Thoracic aorta (tissue), 2 donors: ENCODE measurements at regions not wholly inside any gene's neighbourhood (a gene's known extent, or its start where the extent isn't known, plus 50 kb on each side); places are given as distances from the start of the nearest gene placed in this dataset.
"Not testable (repeated sequence)": the region's sequence is repeated elsewhere in the genome, so short reads cannot be mapped to it uniquely, and the experiment has no call there.

Experiments
- ATAC-seq: fragments of 150-250 bp; one replicate; pipeline ENCODE4 v1.8.0; 2017; ENCODE audit warnings: low read depth; ENCODE audit not compliant: insufficient number of reproducible peaks, low FRiP score
- DNase-seq: peaks from one replicate; pipeline ENCODE4 v3.0.0-alpha.2; 2020; ENCODE audit warnings: low spot score
- H3K27ac ChIP-seq, 2 donors: fragments of 200-600 bp; sonication (generic); 1 replicate in 1 of 2; 2 replicates in 1 of 2; pipeline ENCODE4 v1.5.1; 2016; ENCODE audit warnings: mild to moderate bottlenecking in 2 of 2, moderate library complexity in 2 of 2
- H3K27me3 ChIP-seq: fragments of 200-600 bp; sonication (generic); replicated peaks from 2 replicates; pipeline ENCODE4 v1.6.0; 2016; ENCODE audit warnings: mild to moderate bottlenecking; ENCODE audit not compliant: insufficient read depth
- H3K36me3 ChIP-seq: fragments of 200-600 bp; sonication (generic); one replicate; pipeline ENCODE4 v1.5.1; 2016
- H3K4me1 ChIP-seq, 2 donors: fragments of 200-600 bp; sonication (generic); 1 replicate in 1 of 2; 2 replicates in 1 of 2; pipeline versions ENCODE4 v1.5.1 to v1.6.0; 2016; ENCODE audit warnings: low read depth in 2 of 2, mild to moderate bottlenecking in 1 of 2; ENCODE audit not compliant: control insufficient read depth in 1 of 2
- H3K4me3 ChIP-seq: fragments of 200-600 bp; sonication (generic); 2 replicates; pipeline ENCODE4 v1.5.1; 2016; ENCODE audit warnings: mild to moderate bottlenecking
- H3K9me3 ChIP-seq: fragments of 200-600 bp; sonication (generic); 2 replicates; pipeline ENCODE4 v1.5.1; 2016
- CTCF ChIP-seq: fragments of 200-600 bp; sonication (generic); IDR thresholded peaks from one replicate; pipeline ENCODE4 v1.5.1; 2019; ENCODE audit warnings: antibody characterized with exemption

GRCh38 chr19:32066056-32066455 lies 279.4 kb upstream of the ZNF507 start:
- no peak overlapping the region for H3K27ac ChIP-seq
- H3K4me1 ChIP-seq, result no peaks in the 10 kb centered on the region
- H3K27me3 ChIP-seq, result no peaks in the 10 kb centered on the region
- DNase-seq (no peak), ATAC-seq (no peak)
- H3K9me3 ChIP-seq, result no peaks in the 10 kb centered on the region
- no peak overlapping the region for H3K4me3 ChIP-seq
- H3K36me3 ChIP-seq, result no peaks in the 10 kb centered on the region
- no peak for TF ChIP-seq CTCF

GRCh38 chr19:32067685-32068084 lies 277.7 kb upstream of the ZNF507 start:
- Histone ChIP-seq H3K9me3 (no peaks in the 10 kb centered on the region), H3K36me3 (no peaks in the 10 kb centered on the region), H3K27ac (no peak overlapping the region), H3K4me1 (no peaks in the 10 kb centered on the region), H3K27me3 (no peaks in the 10 kb centered on the region), H3K4me3 (no peak overlapping the region)
- ATAC-seq (no peak), DNase-seq (no peak)
- TF ChIP-seq CTCF, result no peak

GRCh38 chr19:32068793-32069192 lies 276.6 kb upstream of the ZNF507 start:
- no peak for TF ChIP-seq CTCF
- no peak for DNase-seq
- no peaks in the 10 kb centered on the region for H3K4me1 ChIP-seq

GRCh38 chr19:32070101-32070500 lies 275.3 kb upstream of the ZNF507 start:
- no peaks in the 10 kb centered on the region for H3K27me3 ChIP-seq
- no peaks in the 10 kb centered on the region for H3K9me3 ChIP-seq
- no peak for DNase-seq
- no peak for TF ChIP-seq CTCF
- H3K27ac ChIP-seq, result no peak overlapping the region
- H3K4me1 ChIP-seq, result no peaks in the 10 kb centered on the region
- ATAC-seq, result no peak
- no peaks in the 10 kb centered on the region for H3K36me3 ChIP-seq
- no peak overlapping the region for H3K4me3 ChIP-seq

More at GRCh38 chr19:32068793-32069192, 276.6 kb upstream of the ZNF507 start:
- Histone ChIP-seq H3K9me3 (no peaks in the 10 kb centered on the region), H3K27me3 (no peaks in the 10 kb centered on the region), H3K36me3 (no peaks in the 10 kb centered on the region), H3K27ac (no peak overlapping the region), H3K4me3 (no peak overlapping the region)
- no peak for ATAC-seq

DNA sequence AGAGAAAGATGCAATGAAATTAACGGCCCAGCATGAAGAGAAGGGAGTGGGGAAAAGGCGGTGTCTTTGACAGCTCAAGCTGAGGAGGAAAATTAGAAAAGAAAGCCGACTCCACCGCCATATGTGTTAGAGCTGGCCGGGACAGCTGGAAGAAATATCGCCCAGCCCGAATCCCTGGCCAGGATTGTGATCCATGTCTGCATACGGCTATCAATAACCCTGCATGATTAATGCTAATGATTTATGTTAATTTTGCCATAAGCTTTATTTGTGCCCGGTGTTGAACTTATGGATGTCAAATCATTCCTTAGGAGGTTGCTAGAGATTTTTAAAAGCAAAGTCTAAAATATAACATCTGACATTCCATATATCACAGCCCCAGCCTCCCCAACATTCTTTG lies 263.4 kb upstream of the ZNF507 start:
- Histone ChIP-seq H3K36me3 (no peaks in the 10 kb centered on the region), H3K9me3 (no peaks in the 10 kb centered on the region), H3K27me3 (no peaks in the 10 kb centered on the region), H3K4me3 (no peak overlapping the region), H3K4me1 (no peaks in the 10 kb centered on the region), H3K27ac (no peak overlapping the region)
- no peak for TF ChIP-seq CTCF
- DNase-seq (no peak), ATAC-seq (no peak)

GRCh38 chr19:32084756-32085363 lies 260.6 kb upstream of the ZNF507 start:
- DNase-seq, H3K4me1 ChIP-seq, H3K4me3 ChIP-seq, H3K9me3 ChIP-seq, H3K27me3 ChIP-seq, H3K27ac ChIP-seq, ATAC-seq, H3K36me3 ChIP-seq: not testable (repeated sequence)
